ENCODE measurements at regions not wholly inside any gene's neighbourhood (a gene's known extent, or its start where the extent isn't known, plus 50 kb on each side); places are given as distances from the start of the nearest gene placed in this dataset.

GRCh38 chr1:172926070-172926469 is 124.7 kb downstream of the TNFSF18 start:
- Histone ChIP-seq H3K56ac (ENCODE audit: extremely low read depth, insufficient read depth, low read length) (no peak overlapping the region), H3K27ac (ENCODE audit: insufficient read depth, low read length) (no peak overlapping the region), H2BK15ac (ENCODE audit: low read depth, low read length) (peak overlapping the region; percentile 57; the same call in 2 of the 3 replicates), H3K14ac (replicated peaks; ENCODE audit: low read depth, low read length) (peak overlapping the region; percentile 86), H2AK5ac (ENCODE audit: low read depth, low read length) (peak overlapping the region; percentile 77; the same call in 1 of the 2 replicates), H2AFZ (replicated peaks; ENCODE audit: low read length, poor library complexity) (no peak overlapping the region), H3K9me1 (ENCODE audit: insufficient read depth, low read length) (peaks cover 4% of the 10 kb centered on the region), H2BK20ac (ENCODE audit: low read depth, low read length) (peak overlapping the region; percentile 96; the same call in 1 of the 2 replicates), H2AK9ac (replicated peaks; ENCODE audit: low read depth, low read length, poor library complexity) (no peak overlapping the region), H3K4me3 (ENCODE audit: insufficient read depth, low read depth, low read length) (no peak overlapping the region), H4K91ac (ENCODE audit: insufficient read depth, low read depth, low read length) (peak overlapping the region; percentile 80), H3K4ac (ENCODE audit: low read depth, low read length) (peak overlapping the region; percentile 76), H3K4me1 (ENCODE audit: control insufficient read depth, insufficient read depth, low read length) (peaks cover 4% of the 10 kb centered on the region), H3K18ac (ENCODE audit: low read depth, low read length) (peak overlapping the region; percentile 76), H4K8ac (ENCODE audit: low read depth in 2 of 2, low read length in 2 of 2) (peak overlapping the region; percentile 72 to 75; a peak in 2 of 4 replicates), H3K9ac (ENCODE audit: low read depth, low read length) (no peak overlapping the region), H2BK120ac (ENCODE audit: low read depth, low read length) (peak overlapping the region; percentile 91), H3K23ac (ENCODE audit: low read depth, low read length) (peak overlapping the region; percentile 39; the same call in 1 of the 2 replicates), H4K20me1 (ENCODE audit: insufficient read depth, low read length) (no peaks in the 10 kb centered on the region), H3K79me1 (ENCODE audit: low read depth in 1 of 2, low read length in 2 of 2) (peaks cover 0 to 4% of the 10 kb centered on the region in 2 experiments; a peak in 1 of 4 replicates), H2BK5ac (ENCODE audit: low read depth, low read length, poor library complexity, severe bottlenecking) (peak overlapping the region; percentile 13), H3K36me3 (ENCODE audit: control insufficient read depth, insufficient read depth, low read length) (no peaks in the 10 kb centered on the region; the same call in 1 of the 2 replicates), H3K4me2 (ENCODE audit: low read depth, low read length) (no peak overlapping the region), H3K9me3 (ENCODE audit: control insufficient read depth, insufficient read depth, low read length) (no peaks in the 10 kb centered on the region), H4K5ac (ENCODE audit: low read depth, low read length) (peak overlapping the region; percentile 45; the same call in 1 of the 2 replicates), H3K27me3 (ENCODE audit: control insufficient read depth, insufficient read depth, low read length) (no peaks in the 10 kb centered on the region)
- intact Hi-C loops (cut with micrococcal nuclease) (no loop called here), dilution Hi-C loops (cut with HindIII; ENCODE audit: low sequenced_read_pairs, unreplicated experiment) (no loop called here), in situ Hi-C loops (cut with MboI; ENCODE audit: low sequenced_read_pairs) (no loop called here)
- no peak for TF ChIP-seq MXI1 (IDR thresholded peaks at IDR 0.05; ENCODE audit: borderline replicate concordance, low read depth, low read length)
- TF ChIP-seq BHLHE40 (IDR thresholded peaks at IDR 0.05; ENCODE audit: low read depth, low read length) = no peak
- TF ChIP-seq FOS (IDR thresholded peaks at IDR 0.05; ENCODE audit: low read depth, low read length) = no peak
- TF ChIP-seq NFE2L2 (IDR thresholded peaks at IDR 0.05; ENCODE audit: low read depth, low read length) = no peak
- no peak for TF ChIP-seq CTCF (conservative IDR thresholded peaks at IDR 0.05; ENCODE audit: low read depth, low read length)
- no peak for TF ChIP-seq RFX5 (IDR thresholded peaks at IDR 0.05; ENCODE audit: low read depth, low read length)
- WGBS, 2 experiments (ENCODE audit: extremely low coverage in 2 of 2, insufficient read length in 1 of 2) = no CpG with 5 or more reads among the region's 2 CpGs
- CTCF ChIA-PET = no interaction called here
- ATAC-seq (ENCODE audit: low read depth) (no peak), DNase-seq (no peak)
- no TSS peak for BruUV-seq (replicated peaks)
- POLR2A ChIA-PET (ENCODE audit: unreplicated experiment) = no interaction called here

All from IMR-90 (cell line).